ENCODE measurements at regions not wholly inside any gene's neighbourhood (a gene's known extent, or its start where the extent isn't known, plus 50 kb on each side); places are given as distances from the start of the nearest gene placed in this dataset.

DNA sequence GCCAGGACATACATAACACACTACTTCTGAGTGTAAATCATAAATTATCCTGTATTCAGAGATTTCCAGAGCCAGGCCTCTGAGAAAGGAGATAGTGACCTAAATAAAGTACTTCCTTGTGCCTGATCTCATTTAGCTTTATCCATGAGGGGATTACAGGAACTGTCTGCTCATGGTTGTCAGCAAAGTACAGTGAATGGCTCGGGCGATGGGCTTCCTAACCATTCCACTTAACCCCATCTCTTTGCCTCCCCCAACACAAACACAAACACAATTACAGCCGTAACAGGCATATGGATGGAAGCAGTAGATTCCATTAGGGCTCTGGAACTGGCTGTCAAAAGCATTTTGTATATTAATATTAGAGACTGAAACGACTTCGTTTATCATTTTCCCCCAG is 206.7 kb upstream of the CPNE8 start:
- TF ChIP-seq FOXM1 (IDR thresholded peaks at IDR 0.05; ENCODE audit: borderline replicate concordance, low read depth) (no peak), RAD21 (IDR thresholded peaks at IDR 0.05; ENCODE audit: low read depth) (no peak), TAF1 (IDR thresholded peaks at IDR 0.05; ENCODE audit: low read depth) (no peak), EGR1 (IDR thresholded peaks at IDR 0.05) (no peak), CEBPB (IDR thresholded peaks at IDR 0.05) (no peak), NFIC (IDR thresholded peaks at IDR 0.05) (no peak), TEAD4 (IDR thresholded peaks at IDR 0.05) (no peak), CREB1 (IDR thresholded peaks at IDR 0.05; ENCODE audit: low read depth) (no peak), TCF12 (IDR thresholded peaks at IDR 0.05; ENCODE audit: low read depth) (no peak)
- TF ChIP-seq, protein P1, sequence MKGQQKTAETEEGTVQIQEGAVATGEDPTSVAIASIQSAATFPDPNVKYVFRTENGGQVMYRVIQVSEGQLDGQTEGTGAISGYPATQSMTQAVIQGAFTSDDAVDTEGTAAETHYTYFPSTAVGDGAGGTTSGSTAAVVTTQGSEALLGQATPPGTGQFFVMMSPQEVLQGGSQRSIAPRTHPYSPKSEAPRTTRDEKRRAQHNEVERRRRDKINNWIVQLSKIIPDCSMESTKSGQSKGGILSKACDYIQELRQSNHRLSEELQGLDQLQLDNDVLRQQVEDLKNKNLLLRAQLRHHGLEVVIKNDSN (IDR thresholded peaks at IDR 0.05) = no peak
- TF ChIP-seq, protein P2, sequence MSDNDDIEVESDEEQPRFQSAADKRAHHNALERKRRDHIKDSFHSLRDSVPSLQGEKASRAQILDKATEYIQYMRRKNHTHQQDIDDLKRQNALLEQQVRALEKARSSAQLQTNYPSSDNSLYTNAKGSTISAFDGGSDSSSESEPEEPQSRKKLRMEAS (IDR thresholded peaks at IDR 0.05) = no peak
- TF ChIP-seq, protein P3, sequence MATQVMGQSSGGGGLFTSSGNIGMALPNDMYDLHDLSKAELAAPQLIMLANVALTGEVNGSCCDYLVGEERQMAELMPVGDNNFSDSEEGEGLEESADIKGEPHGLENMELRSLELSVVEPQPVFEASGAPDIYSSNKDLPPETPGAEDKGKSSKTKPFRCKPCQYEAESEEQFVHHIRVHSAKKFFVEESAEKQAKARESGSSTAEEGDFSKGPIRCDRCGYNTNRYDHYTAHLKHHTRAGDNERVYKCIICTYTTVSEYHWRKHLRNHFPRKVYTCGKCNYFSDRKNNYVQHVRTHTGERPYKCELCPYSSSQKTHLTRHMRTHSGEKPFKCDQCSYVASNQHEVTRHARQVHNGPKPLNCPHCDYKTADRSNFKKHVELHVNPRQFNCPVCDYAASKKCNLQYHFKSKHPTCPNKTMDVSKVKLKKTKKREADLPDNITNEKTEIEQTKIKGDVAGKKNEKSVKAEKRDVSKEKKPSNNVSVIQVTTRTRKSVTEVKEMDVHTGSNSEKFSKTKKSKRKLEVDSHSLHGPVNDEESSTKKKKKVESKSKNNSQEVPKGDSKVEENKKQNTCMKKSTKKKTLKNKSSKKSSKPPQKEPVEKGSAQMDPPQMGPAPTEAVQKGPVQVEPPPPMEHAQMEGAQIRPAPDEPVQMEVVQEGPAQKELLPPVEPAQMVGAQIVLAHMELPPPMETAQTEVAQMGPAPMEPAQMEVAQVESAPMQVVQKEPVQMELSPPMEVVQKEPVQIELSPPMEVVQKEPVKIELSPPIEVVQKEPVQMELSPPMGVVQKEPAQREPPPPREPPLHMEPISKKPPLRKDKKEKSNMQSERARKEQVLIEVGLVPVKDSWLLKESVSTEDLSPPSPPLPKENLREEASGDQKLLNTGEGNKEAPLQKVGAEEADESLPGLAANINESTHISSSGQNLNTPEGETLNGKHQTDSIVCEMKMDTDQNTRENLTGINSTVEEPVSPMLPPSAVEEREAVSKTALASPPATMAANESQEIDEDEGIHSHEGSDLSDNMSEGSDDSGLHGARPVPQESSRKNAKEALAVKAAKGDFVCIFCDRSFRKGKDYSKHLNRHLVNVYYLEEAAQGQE (IDR thresholded peaks at IDR 0.05; ENCODE audit: low read depth) = no peak

DNA sequence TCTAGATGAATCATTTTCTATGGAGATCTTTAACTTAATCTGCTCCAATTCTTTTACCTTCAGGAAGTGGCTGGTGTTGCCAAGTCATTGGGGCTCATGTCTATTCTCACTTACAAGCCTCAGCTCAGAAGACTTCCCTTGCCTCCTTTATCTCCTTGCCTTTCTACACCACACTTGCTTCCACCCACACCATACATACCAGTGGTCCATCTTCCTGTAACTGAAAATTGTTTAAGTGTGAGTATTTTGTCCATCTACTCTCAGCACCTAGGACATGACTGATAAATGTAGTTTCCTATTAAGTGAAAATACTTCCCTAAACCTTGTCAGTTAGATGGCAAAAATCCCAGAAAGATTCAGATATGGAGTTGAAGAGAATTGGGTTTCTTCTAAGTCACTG is 199.7 kb upstream of the CPNE8 start:
- TF ChIP-seq, protein P3 (IDR thresholded peaks at IDR 0.05; ENCODE audit: low read depth) = no peak
- no peak for TF ChIP-seq FOXM1 (IDR thresholded peaks at IDR 0.05; ENCODE audit: borderline replicate concordance, low read depth)
- no peak for TF ChIP-seq TAF1 (IDR thresholded peaks at IDR 0.05; ENCODE audit: low read depth)
- no peak for TF ChIP-seq EP300 (IDR thresholded peaks at IDR 0.05; ENCODE audit: borderline replicate concordance)
- TF ChIP-seq EGR1 (IDR thresholded peaks at IDR 0.05) = no peak
- no peak for TF ChIP-seq ZBTB7A (IDR thresholded peaks at IDR 0.05; ENCODE audit: low read depth)
- TF ChIP-seq TEAD4 (IDR thresholded peaks at IDR 0.05) = no peak
- no peak for TF ChIP-seq RAD21 (IDR thresholded peaks at IDR 0.05; ENCODE audit: low read depth)
- TF ChIP-seq NFIC (IDR thresholded peaks at IDR 0.05) = no peak
- no peak for TF ChIP-seq CEBPB (IDR thresholded peaks at IDR 0.05)
- no peak for TF ChIP-seq TCF12 (IDR thresholded peaks at IDR 0.05; ENCODE audit: low read depth)
- TF ChIP-seq CREB1 (IDR thresholded peaks at IDR 0.05; ENCODE audit: low read depth) = no peak

DNA sequence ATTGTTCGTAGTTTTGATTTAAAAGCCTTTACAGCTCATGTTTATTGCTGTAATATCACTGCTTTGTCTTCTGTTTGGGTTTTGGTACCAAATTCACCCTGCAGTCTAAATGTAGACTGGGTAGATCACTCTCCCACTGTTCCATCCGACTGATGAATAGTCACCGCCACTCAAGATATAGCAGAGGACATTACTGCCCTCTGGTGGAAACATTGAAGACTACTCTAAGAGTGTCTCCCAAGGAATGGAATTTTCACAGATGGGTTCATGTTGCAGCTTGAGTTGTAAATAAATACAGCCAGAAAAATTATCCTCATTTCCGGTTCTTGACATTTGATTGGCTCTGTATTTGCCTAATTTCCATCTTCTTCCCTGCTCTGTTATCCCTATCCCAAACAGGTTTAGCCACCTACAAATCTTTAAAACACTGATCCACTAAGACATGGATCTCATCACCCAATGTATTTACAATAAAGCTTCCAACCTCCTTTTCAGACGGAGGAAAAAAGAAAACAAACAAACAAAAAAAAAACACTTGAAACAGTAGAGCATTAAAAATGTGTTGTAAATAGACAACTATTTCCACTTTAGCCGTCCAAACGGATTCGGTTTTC is 198.3 kb upstream of the CPNE8 start:
- TF ChIP-seq RAD21 (IDR thresholded peaks at IDR 0.05; ENCODE audit: low read depth) (peak; percentile 98), TCF12 (IDR thresholded peaks at IDR 0.05; ENCODE audit: low read depth) (0 out of 2 replicates have a peak, but pooled peaks have one; percentile 35), EGR1 (IDR thresholded peaks at IDR 0.05) (no peak), FOXM1 (IDR thresholded peaks at IDR 0.05; ENCODE audit: borderline replicate concordance, low read depth) (no peak), TEAD4 (IDR thresholded peaks at IDR 0.05) (0 out of 2 replicates have a peak, but pooled peaks have one; percentile 16), NFIC (IDR thresholded peaks at IDR 0.05) (no peak)
- TF ChIP-seq, protein P1 (IDR thresholded peaks at IDR 0.05) = no peak

DNA sequence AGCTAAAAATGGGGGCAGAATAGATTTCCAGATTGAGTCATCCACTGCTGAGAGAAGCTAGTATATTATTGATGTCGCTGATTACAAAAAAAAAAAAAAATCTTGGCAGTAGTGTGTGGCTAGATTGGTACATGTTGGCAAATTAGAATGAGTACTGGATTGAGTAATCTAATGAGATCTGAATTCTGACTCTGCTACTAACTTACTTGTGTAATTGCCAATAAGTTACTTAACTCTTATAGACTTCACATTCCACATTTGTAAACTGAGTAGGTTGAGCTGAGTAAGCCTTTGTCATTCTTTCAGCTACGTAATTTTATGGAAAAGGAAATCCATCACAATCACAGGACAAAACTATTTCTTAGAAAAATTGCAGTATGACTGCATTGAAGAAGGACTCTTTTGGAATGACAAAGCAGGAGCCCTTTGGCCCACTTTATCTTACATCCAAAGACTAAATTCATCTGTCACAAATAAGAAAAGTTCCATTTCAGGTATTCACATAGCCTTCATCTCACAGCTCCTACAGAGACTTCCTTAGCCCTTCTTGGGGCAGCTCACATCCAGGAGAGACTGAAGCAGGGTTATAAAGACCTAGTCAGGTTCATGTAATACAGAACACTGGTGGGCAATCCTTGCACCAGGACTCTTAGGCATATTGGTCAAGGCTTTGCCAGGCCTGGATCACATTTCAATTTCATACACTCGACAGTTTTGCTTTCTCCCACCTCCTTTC is 197.3 kb upstream of the CPNE8 start:
- TF ChIP-seq CEBPB (IDR thresholded peaks at IDR 0.05) (peak; percentile 70), FOXM1 (IDR thresholded peaks at IDR 0.05; ENCODE audit: borderline replicate concordance, low read depth) (no peak; the same call in 1 of the 2 replicates), TEAD4 (IDR thresholded peaks at IDR 0.05) (peak; percentile 59), NFIC (IDR thresholded peaks at IDR 0.05) (peak; percentile 46), TCF12 (IDR thresholded peaks at IDR 0.05; ENCODE audit: low read depth) (no peak)
- TF ChIP-seq, protein P3 (IDR thresholded peaks at IDR 0.05; ENCODE audit: low read depth) = no peak
